ENCODE measurements at regions not wholly inside any gene's neighbourhood (a gene's known extent, or its start where the extent isn't known, plus 50 kb on each side); places are given as distances from the start of the nearest gene placed in this dataset.
"Not testable (repeated sequence)": the region's sequence is repeated elsewhere in the genome, so short reads cannot be mapped to it uniquely, and the experiment has no call there.

- Histone ChIP-seq H3K4me1 (peaks cover 13 to 46% of the 10 kb centered on the region in 2 donors), H3K9me3 (no peaks in the 10 kb centered on the region), H3K27me3 (no peaks in the 10 kb centered on the region), H3K4me3 (no peak overlapping the region), H3K36me3 (no peaks in the 10 kb centered on the region), H3K27ac (peak overlapping the region; percentile 85 to 88)
- intact Hi-C loops (cut with DNase I), result loop anchor here (5.0 kb wide), 2 partner anchors 48 to 72 kb away; no protein-coding TSS in a partner anchor
- TF ChIP-seq CTCF (IDR thresholded peaks at IDR 0.05), result no peak
- DNase-seq (ENCODE audit: low spot score in 2 of 2), result no peak
Measured at GRCh38 chr12:124698998-124699305, 131.5 kb upstream of the NCOR2 start.

- no peaks in the 10 kb centered on the region for H3K9me3 ChIP-seq
- H3K4me3 ChIP-seq, result no peak overlapping the region
- no peak for DNase-seq (ENCODE audit: low spot score in 2 of 2)
- no peak for TF ChIP-seq CTCF (IDR thresholded peaks at IDR 0.05)
- no peaks in the 10 kb centered on the region for H3K36me3 ChIP-seq
- intact Hi-C loops (cut with DNase I), result loop anchor here (5.0 kb wide), 2 partner anchors 49 to 71 kb away; no protein-coding TSS in a partner anchor
- H3K4me1 ChIP-seq, result peaks cover 13 to 46% of the 10 kb centered on the region in 2 donors
- H3K27me3 ChIP-seq, result no peaks in the 10 kb centered on the region
- peak overlapping the region; percentile 85 to 88 for H3K27ac ChIP-seq
Measured at GRCh38 chr12:124698211-124698997, 131.0 kb upstream of the NCOR2 start.

DNA sequence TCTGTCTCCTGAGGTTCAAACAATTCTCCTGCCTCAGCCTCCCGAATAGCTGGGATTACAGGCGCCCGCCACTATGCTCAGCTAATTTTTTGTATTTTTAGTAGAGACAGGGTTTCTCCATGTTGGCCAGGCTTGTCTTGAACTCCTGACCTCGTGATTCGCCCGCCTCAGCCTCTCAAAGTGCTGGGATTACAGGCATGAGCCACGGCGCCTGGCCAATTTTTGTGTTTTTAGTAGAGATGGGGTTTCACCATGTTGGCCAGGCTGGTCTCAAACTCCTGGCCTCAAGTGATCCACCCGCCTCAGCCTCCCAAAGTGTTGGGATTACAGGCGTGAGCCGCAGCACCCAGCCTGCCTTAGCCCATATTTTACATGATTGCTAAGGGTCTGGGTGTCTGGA lies 130.3 kb upstream of the NCOR2 start:
- peaks cover 13 to 46% of the 10 kb centered on the region in 2 donors for H3K4me1 ChIP-seq
- intact Hi-C loops (cut with DNase I), result loop anchor here (5.0 kb wide), 2 partner anchors 50 to 70 kb away; no protein-coding TSS in a partner anchor
- peak overlapping the region; percentile 85 to 88 for H3K27ac ChIP-seq
- DNase-seq (ENCODE audit: low spot score in 2 of 2), result peak in 1 of 2 donors; percentile 75
- not testable (repeated sequence) for H3K9me3 ChIP-seq, H3K36me3 ChIP-seq, H3K27me3 ChIP-seq, H3K4me3 ChIP-seq

DNA sequence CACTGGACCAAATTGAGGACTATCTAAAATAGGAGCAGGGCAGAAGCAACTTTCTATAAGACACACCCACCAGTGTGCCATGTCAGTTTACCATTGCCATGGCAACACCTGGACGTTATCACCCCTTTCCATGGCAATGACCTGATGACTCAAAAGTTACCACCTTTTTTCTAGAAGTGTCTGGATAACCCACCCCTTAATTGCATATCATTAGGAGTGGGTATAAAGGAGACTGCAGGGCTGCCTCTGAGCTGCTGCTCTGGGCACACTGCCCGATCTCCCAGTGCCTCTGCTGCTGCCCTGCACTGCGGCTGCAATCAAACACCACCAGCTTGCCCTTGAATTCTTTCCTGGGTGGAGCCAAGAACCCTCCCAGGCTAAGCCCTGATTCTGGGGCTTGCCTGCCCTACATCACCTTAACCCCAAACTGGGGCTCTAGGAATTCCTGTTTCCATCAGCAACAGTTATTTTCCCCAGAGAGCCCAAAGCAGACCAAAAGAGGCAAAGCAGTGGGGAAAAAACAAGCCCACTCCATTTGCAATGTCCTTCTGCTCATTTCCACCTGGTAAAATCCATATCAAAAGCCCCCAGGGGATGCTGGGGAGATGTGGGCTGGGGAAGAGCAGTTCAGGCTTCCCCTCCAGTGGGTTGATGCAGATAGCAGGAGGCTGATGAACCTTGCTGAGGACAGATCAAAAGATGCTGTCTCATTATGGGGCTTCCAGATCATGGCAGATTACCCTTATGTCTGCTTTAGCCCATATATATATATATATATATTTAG lies 129.5 kb upstream of the NCOR2 start:
- intact Hi-C loops (cut with DNase I), result loop anchor here (5.0 kb wide), 2 partner anchors 50 to 70 kb away; no protein-coding TSS in a partner anchor
- peak overlapping the region; percentile 85 to 88 for H3K27ac ChIP-seq
- H3K9me3 ChIP-seq, result peaks cover 0 to 3% of the 10 kb centered on the region in 2 donors
- H3K36me3 ChIP-seq, result no peaks in the 10 kb centered on the region
- no peaks in the 10 kb centered on the region for H3K27me3 ChIP-seq
- no peak for DNase-seq (ENCODE audit: low spot score in 2 of 2)
- H3K4me1 ChIP-seq, result peaks cover 13 to 46% of the 10 kb centered on the region in 2 donors
- no peak overlapping the region for H3K4me3 ChIP-seq
- TF ChIP-seq CTCF (IDR thresholded peaks at IDR 0.05), result no peak

- no peak for TF ChIP-seq CTCF (IDR thresholded peaks at IDR 0.05)
- Histone ChIP-seq H3K27me3 (no peaks in the 10 kb centered on the region), H3K4me3 (no peak overlapping the region), H3K27ac (no peak overlapping the region), H3K4me1 (peaks cover 7 to 36% of the 10 kb centered on the region in 2 donors), H3K36me3 (no peaks in the 10 kb centered on the region), H3K9me3 (peaks cover 0 to 3% of the 10 kb centered on the region in 2 donors)
- no peak for DNase-seq (ENCODE audit: low spot score in 2 of 2)
- intact Hi-C loops (cut with DNase I), result loop anchor here (5.0 kb wide), 2 partner anchors 51 to 69 kb away; no protein-coding TSS in a partner anchor
Measured at GRCh38 chr12:124695861-124696260, 128.4 kb upstream of the NCOR2 start.
